Activated naive CD8-positive, alpha-beta T cell treated with anti-CD3 and anti-CD28 coated beads, Interleukin-2, amount 10 ng/mL, durations not matched to agents 7 days and 5 days (primary cell): ENCODE measurements at regions not wholly inside any gene's neighbourhood (a gene's known extent, or its start where the extent isn't known, plus 50 kb on each side); places are given as distances from the start of the nearest gene placed in this dataset.

Experiments
- ATAC-seq: fragments of 150-1000 bp; cut with Tn5 transposase; one replicate; pipeline ENCODE4 v1.10.0; 2021; ENCODE audit warnings: low read depth, moderate library complexity
- POLR2A ChIA-PET: fragments of 350-600 bp; sonication (Branson Sonifier 250); formaldehyde crosslinking; loops from one replicate; lab custom pipeline; 2021; ENCODE audit warnings: antibody characterized with exemption; lab: Charles Lee
- DNase-seq: peaks from one replicate; pipeline ENCODE4 v3.0.0; 2021
- H3K27ac Mint-ChIP-seq: one replicate; pipeline ENCODE4 v1.8.0; 2022; ENCODE audit warnings: mild to moderate bottlenecking, mixed read lengths
- H3K27me3 Mint-ChIP-seq: one replicate; pipeline ENCODE4 v1.8.0; 2022; ENCODE audit warnings: mild to moderate bottlenecking, moderate library complexity, mixed read lengths
- H3K36me3 Mint-ChIP-seq: one replicate; pipeline ENCODE4 v1.8.0; 2021; ENCODE audit warnings: mild to moderate bottlenecking, mixed read lengths
- H3K4me1 Mint-ChIP-seq: one replicate; pipeline ENCODE4 v1.8.0; 2021; ENCODE audit warnings: mixed read lengths
- H3K4me3 Mint-ChIP-seq: one replicate; pipeline ENCODE4 v1.8.0; 2022; ENCODE audit warnings: mild to moderate bottlenecking, moderate library complexity, mixed read lengths
- H3K9me3 Mint-ChIP-seq: one replicate; pipeline ENCODE4 v1.8.0; 2021; ENCODE audit warnings: mixed read lengths

DNA sequence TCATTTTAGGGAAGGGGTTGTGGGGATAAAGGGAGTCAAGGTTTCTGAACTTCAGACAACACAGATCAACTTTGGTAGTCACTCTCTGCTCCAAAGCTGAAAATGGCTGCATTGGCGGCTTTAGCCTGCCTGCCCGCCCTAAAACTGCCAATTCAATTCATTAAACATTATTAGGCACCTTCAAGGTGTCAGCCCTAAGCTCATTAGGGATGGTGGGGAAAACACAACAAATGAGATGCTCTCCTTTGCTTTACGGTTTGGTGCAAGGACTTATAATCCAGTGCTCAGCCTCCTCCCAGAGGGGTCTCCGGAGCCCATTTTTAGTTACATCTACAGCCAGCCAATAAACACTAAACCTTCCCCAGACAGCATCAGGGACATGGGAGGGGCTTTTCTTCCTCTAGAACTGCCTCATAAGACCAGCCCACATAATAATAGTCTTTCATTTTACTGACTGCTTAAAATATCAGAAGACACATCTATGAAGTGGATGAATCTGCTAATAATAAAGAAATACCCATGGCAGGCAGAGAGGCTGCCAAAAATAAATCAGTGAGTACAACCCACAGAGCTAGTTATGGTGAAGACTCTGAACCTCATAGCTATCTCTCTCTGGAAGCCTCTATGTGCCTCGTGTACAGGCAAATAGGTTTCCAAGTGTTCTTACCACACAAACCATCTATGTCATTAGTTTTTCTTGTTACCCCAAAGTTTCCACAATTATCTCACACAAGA, 102.8 kb upstream of the NCAM1 start:
- peaks cover 13% of the 10 kb centered on the region for H3K9me3 Mint-ChIP-seq
- H3K4me1 Mint-ChIP-seq: peaks cover 3% of the 10 kb centered on the region
- no peak overlapping the region for H3K27ac Mint-ChIP-seq
- peaks cover 32% of the 10 kb centered on the region for H3K27me3 Mint-ChIP-seq
- POLR2A ChIA-PET: no interaction called here
- H3K4me3 Mint-ChIP-seq: no peak overlapping the region
- peaks cover 2% of the 10 kb centered on the region for H3K36me3 Mint-ChIP-seq
- ATAC-seq: no peak
- no peak for DNase-seq

DNA sequence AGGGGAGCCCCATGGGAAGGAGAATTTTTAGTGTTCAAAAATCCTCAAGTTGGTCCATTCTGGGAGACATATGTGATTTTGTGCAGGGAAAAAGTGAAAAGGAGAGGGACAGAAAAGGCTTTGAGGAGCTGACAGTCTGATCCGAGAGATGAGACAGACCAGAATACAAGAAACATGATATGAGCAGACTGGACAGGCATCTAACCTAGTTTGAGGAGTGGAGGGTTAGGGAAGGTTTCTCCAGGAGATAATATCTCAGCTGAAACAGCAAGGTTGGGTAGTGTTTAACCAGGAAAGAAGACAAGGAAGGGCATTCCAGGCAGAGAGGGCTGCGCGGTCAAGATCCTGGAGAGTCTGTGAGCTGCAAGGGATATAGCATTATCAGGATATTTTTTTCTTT, 101.4 kb upstream of the NCAM1 start:
- peaks cover 2% of the 10 kb centered on the region for H3K36me3 Mint-ChIP-seq
- ATAC-seq (no peak), DNase-seq (no peak)
- no peak overlapping the region for H3K27ac Mint-ChIP-seq
- no peak overlapping the region for H3K4me3 Mint-ChIP-seq
- H3K27me3 Mint-ChIP-seq: peaks cover 34% of the 10 kb centered on the region
- POLR2A ChIA-PET: no interaction called here
- H3K4me1 Mint-ChIP-seq: peaks cover 3% of the 10 kb centered on the region
- peaks cover 13% of the 10 kb centered on the region for H3K9me3 Mint-ChIP-seq

DNA sequence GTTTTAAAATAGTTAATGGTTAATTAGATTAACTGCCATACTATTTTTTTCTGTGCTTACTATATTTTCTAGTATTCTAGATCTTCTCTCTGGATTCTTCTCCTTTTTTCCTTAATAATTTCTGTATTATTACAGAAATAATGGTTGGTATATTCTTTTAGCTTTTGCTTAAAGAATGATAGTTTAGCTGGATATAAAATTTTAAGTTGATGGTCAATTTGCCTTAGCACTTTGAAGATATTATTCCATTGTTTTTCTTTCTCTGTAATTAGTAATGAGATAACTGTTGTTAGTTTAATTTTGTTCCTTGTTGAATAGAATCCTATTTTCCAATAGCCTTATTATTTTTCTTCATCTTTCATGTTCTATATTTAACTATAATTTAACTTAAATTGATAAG, 99.9 kb upstream of the NCAM1 start:
- no peak for DNase-seq
- POLR2A ChIA-PET: no interaction called here
- ATAC-seq: no peak
- peaks cover 13% of the 10 kb centered on the region for H3K9me3 Mint-ChIP-seq
- H3K27me3 Mint-ChIP-seq: peaks cover 26% of the 10 kb centered on the region
- H3K4me1 Mint-ChIP-seq: no peaks in the 10 kb centered on the region
- H3K36me3 Mint-ChIP-seq: peaks cover 2% of the 10 kb centered on the region
- H3K4me3 Mint-ChIP-seq: no peak overlapping the region
- H3K27ac Mint-ChIP-seq: no peak overlapping the region

DNA sequence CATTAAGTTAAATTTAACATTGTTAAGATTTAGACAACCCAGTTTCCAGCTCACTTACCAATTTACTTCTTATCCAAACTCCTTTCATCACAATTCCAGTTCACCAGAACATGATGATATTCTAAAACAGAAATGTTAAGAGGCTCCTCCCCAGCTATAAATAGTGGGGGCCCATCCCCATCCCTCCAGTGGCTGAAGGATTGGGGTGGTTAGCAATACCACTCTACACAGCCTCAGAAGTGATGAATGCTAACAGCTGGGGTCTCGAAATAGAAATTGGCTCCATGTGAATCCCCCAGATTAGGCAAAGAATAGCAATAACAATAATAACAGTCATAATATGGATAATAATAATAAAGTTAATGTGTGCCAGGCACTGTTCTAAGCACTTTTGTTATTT, 97.9 kb upstream of the NCAM1 start:
- Mint-ChIP-seq H3K36me3 (peaks cover 2% of the 10 kb centered on the region), H3K4me3 (no peak overlapping the region), H3K27me3 (peaks cover 29% of the 10 kb centered on the region), H3K27ac (no peak overlapping the region), H3K9me3 (peaks cover 13% of the 10 kb centered on the region), H3K4me1 (no peaks in the 10 kb centered on the region)
- DNase-seq: no peak
- ATAC-seq: no peak
- POLR2A ChIA-PET: interaction anchor here (0.6 kb wide), 1 partner anchor 301 kb away, joined by 3 read pairs; no protein-coding TSS in a partner anchor

DNA sequence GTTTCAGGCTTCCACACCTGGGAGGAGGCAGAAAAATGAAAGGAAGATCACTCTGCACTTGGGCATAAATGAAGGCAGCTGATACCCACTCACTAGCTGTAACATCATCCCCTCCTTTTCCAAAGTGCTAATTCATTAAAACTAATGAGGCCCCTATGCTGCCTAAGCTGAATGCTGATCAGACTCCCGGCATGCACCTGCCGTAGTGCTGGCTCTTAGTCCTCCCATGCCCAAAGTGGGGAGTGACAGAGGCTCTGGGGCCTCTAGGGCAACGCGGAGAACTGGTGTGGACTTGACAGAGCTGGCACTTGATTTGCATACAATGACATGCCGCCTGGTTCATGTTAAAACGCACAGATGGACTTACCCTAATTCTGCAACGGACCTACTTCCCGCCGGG, 96.5 kb upstream of the NCAM1 start:
- DNase-seq (no peak), ATAC-seq (no peak)
- POLR2A ChIA-PET: interaction anchor here (0.6 kb wide), 1 partner anchor 1138 kb away, joined by 4 read pairs; no protein-coding TSS in a partner anchor
- Mint-ChIP-seq H3K9me3 (peaks cover 13% of the 10 kb centered on the region), H3K36me3 (peaks cover 2% of the 10 kb centered on the region), H3K27me3 (peaks cover 28% of the 10 kb centered on the region), H3K27ac (no peak overlapping the region), H3K4me3 (no peak overlapping the region), H3K4me1 (no peaks in the 10 kb centered on the region)

DNA sequence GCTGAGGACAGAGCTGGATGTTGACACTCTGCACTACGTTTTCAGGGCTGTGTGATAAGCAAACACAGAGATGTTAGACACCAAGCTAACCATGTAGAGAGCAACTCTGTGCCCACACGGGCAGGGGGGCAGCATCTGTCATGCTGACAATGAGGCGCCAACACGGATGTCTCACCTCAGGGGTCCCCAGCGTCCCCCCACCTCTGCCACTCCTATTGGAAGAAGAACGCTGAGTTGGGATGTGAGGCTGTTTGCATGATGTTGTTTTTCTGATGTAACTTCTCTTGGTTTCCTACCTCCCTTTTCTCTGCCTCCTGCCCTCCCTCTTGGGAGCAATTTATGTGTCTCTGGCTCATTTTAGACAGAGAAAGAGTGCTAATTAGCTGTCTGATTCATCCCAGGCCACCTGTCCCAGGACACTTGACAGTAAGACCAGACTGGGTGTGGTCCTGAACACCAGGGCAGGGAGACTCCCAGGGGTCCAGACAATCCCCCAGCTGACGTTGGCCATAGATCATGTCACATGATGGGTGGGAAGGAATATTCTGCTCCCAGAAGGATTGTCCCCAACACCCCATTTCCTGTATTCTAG, 89.2 kb upstream of the NCAM1 start:
- Mint-ChIP-seq H3K36me3 (peaks cover 1% of the 10 kb centered on the region), H3K27ac (no peak overlapping the region), H3K27me3 (peaks cover 45% of the 10 kb centered on the region), H3K9me3 (no peaks in the 10 kb centered on the region), H3K4me1 (peaks cover 19% of the 10 kb centered on the region), H3K4me3 (no peak overlapping the region)
- ATAC-seq (no peak), DNase-seq (no peak)
- POLR2A ChIA-PET: no interaction called here

DNA sequence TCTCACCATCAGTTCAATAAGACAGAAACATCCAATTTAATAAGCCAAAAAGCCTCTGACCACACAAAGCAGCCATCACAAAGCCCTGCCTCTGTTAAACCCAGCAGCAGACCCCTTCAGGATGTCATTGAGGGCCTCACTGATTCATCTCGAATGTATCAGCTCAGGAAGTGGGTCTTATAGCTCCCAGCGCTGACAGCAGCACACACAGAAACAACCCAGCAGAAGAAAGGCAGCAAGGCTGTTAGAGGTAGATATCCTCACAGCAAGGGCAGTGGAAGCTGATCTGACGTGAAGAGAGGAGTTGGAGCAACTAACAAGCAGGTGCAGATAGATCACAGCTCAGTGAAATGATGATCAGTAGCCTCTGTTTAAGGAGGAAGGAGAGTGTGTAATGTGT, 86.2 kb upstream of the NCAM1 start:
- peaks cover 1% of the 10 kb centered on the region for H3K36me3 Mint-ChIP-seq
- H3K9me3 Mint-ChIP-seq: no peaks in the 10 kb centered on the region
- DNase-seq: no peak
- H3K4me3 Mint-ChIP-seq: peak overlapping the region; percentile 19
- peaks cover 25% of the 10 kb centered on the region for H3K27me3 Mint-ChIP-seq
- peaks cover 32% of the 10 kb centered on the region for H3K4me1 Mint-ChIP-seq
- POLR2A ChIA-PET: no interaction called here
- peak overlapping the region; percentile 57 for H3K27ac Mint-ChIP-seq
- ATAC-seq: peak; percentile 91

DNA sequence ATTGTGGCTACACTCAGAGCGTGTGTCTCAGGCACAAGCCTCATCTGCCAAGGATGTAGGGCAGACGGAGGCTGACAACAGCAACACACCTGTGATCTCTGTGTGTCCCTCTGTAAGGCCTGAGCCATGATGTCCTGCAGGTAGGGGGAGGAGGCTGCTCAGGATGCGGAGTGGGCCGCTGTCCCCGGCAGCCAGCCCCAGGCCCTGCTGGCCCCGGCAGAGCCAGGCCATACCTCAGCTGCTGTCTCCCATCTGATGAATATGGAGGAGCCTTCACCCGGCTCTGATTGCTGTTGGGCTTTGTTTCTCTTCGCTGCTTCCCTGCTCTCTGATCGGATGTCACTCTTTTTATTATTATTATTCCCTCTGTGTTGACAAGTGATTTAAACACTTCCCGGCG, 83.6 kb upstream of the NCAM1 start:
- H3K4me1 Mint-ChIP-seq: peaks cover 47% of the 10 kb centered on the region
- POLR2A ChIA-PET: no interaction called here
- H3K27me3 Mint-ChIP-seq: peaks cover 9% of the 10 kb centered on the region
- H3K36me3 Mint-ChIP-seq: peaks cover 3% of the 10 kb centered on the region
- H3K27ac Mint-ChIP-seq: peak overlapping the region; percentile 39
- DNase-seq (no peak), ATAC-seq (no peak)
- no peak overlapping the region for H3K4me3 Mint-ChIP-seq
- H3K9me3 Mint-ChIP-seq: peaks cover 2% of the 10 kb centered on the region

DNA sequence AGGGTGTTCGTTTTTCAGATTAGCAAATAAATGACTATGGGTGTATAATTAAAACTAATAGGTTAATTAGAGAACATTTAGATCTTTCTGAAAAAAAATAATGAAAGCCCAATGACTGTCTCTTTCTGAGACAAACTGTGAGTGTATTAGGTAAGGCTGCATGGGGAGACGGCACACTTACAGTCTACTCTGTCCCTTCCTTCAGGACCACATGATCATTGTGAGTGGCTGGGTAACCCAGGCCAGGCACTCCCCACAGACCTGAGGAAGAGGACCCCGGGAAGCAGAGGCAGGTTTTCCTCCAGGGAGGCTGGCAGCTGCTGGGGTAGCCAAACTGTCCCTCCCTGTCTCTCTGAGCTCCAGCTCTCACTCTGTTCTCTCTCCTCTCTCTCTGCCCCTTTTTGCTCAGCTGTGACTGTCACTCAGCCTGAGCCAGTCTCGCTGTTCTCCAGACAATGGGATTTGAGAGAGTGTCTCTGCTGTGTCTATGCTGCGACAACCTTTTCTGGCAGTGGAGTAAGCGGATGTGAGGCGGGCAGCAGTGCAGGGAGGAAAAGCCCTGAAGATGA, 83.1 kb upstream of the NCAM1 start:
- Mint-ChIP-seq H3K4me3 (no peak overlapping the region), H3K4me1 (peaks cover 47% of the 10 kb centered on the region), H3K27me3 (peaks cover 5% of the 10 kb centered on the region), H3K36me3 (peaks cover 3% of the 10 kb centered on the region), H3K27ac (peak overlapping the region; percentile 24), H3K9me3 (peaks cover 2% of the 10 kb centered on the region)
- POLR2A ChIA-PET: no interaction called here
- DNase-seq (no peak), ATAC-seq (no peak)

DNA sequence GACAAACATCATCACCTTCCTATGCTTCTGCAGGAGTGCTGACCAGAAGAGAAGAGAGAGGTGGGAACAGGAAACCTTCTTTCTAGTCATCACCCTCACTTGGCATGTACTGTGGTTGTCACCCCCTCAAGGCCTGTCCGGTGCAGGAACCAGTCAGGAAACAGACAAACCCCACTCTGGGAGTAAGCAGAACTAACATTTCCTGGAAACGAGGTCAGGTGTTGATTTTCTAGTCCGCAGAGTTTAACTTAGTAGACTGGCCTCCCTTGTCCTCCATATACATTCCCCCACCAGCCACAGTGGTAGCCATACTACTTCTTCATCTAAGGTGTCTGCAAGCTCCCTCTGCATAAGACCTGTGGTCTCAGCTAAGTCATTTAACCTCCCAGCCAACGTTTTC, 80.7 kb upstream of the NCAM1 start:
- DNase-seq (peak; percentile 41), ATAC-seq (peak; percentile 91)
- Mint-ChIP-seq H3K4me1 (peaks cover 38% of the 10 kb centered on the region), H3K4me3 (peak overlapping the region; percentile 64), H3K27ac (peak overlapping the region; percentile 73), H3K9me3 (peaks cover 2% of the 10 kb centered on the region), H3K36me3 (peaks cover 2% of the 10 kb centered on the region), H3K27me3 (peaks cover 4% of the 10 kb centered on the region)
- POLR2A ChIA-PET: no interaction called here

DNA sequence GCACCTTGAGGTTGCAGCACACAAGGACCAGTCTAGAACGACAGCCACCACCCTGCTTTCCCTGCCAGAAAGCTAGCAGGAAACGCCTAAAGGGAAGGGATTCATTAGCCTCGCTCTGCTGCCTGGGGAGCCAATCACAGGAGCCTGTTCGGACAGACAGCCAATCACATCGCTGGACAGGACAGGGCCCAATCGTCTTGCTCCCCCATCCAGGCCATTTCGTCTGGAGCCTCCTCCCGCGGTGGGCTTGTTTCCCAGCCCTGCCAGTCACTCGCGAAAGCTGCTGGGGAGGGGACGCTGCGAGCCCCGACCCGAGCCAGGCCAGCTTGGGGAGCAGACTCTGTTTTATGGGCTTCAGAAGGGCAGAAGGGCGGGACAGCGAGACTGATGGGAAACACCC, 79.8 kb upstream of the NCAM1 start:
- no peak overlapping the region for H3K4me3 Mint-ChIP-seq
- POLR2A ChIA-PET: no interaction called here

DNA sequence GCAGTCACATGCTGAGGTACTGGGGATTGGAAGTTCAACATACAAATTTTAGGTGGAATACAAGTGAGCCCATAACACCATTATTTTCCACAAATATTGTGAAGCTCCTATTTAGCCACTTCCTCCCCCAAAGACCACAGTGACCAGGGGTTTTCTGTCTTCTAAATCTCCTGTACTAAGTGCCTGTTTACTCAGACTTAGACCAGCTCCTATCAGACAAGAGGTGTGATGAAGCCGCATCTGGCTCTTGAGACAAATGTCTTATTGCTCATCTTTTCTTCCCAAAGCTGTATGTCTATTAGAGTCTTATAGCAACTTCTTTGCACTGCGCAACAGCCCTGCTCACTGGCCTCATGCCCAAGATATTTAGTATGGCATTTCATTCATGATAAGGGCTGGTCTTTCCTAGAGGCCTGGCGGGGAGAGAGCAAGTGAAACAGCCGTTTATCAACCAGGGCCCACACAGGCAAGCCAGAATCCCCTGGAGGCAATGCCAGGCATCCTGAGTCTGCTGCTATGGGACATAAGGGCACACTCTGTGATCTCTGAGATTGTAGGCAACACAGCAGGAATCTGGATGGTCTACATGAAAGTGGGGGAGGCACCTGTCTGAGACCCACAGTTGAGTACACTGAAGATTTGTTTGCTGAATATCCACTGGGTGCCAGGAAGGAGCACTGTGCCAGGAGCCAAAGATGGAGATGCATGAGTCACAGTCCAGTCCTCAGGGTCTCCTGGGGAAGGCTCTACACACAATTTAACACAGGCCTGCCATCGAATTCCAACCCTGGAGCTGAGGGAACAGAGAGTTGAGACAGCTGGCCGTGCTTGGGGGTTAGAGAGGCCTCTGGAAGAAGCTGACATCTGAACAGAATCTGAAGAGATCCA, 78.5 kb upstream of the NCAM1 start:
- peaks cover 2% of the 10 kb centered on the region for H3K9me3 Mint-ChIP-seq
- peaks cover 2% of the 10 kb centered on the region for H3K36me3 Mint-ChIP-seq
- H3K4me3 Mint-ChIP-seq: peak overlapping the region; percentile 20
- peak overlapping the region; percentile 78 for H3K27ac Mint-ChIP-seq
- H3K27me3 Mint-ChIP-seq: peaks cover 7% of the 10 kb centered on the region
- ATAC-seq (no peak), DNase-seq (no peak)
- POLR2A ChIA-PET: interaction anchor here (0.5 kb wide), 1 partner anchor 583 kb away, joined by 4 read pairs; no protein-coding TSS in a partner anchor
- peaks cover 23% of the 10 kb centered on the region for H3K4me1 Mint-ChIP-seq

More for the DNA sequence above, 79.8 kb upstream of the NCAM1 start:
- Mint-ChIP-seq H3K27ac (peak overlapping the region; percentile 73), H3K36me3 (peaks cover 2% of the 10 kb centered on the region), H3K27me3 (peaks cover 6% of the 10 kb centered on the region), H3K9me3 (peaks cover 2% of the 10 kb centered on the region), H3K4me1 (peaks cover 32% of the 10 kb centered on the region)
- ATAC-seq: no peak
- DNase-seq: no peak
